Hematopoietic multipotent progenitor cell treated with erythropoietin and hydrocortisone succinate and interleukin-3 and kit ligand, for 15 days (in vitro differentiated cells): ENCODE measurements at regions not wholly inside any gene's neighbourhood (a gene's known extent, or its start where the extent isn't known, plus 50 kb on each side); places are given as distances from the start of the nearest gene placed in this dataset.
"Not testable (repeated sequence)": the region's sequence is repeated elsewhere in the genome, so short reads cannot be mapped to it uniquely, and the experiment has no call there.

Experiments
- DNase-seq: peaks from one replicate; pipeline ENCODE4 v3.0.0-alpha.2; 2015; ENCODE audit warnings: low spot score

- no peak for DNase-seq
These were observed 125.5 kb upstream of the TRPC4 start for GRCh38 chr13:37995092-37995491.

- no peak for DNase-seq
These were observed 117.2 kb upstream of the TRPC4 start for GRCh38 chr13:37986811-37987210.

- no peak for DNase-seq
These were observed 115.7 kb upstream of the TRPC4 start for GRCh38 chr13:37985281-37985680.

- no peak for DNase-seq
These were observed 114.8 kb upstream of the TRPC4 start for GRCh38 chr13:37984357-37984756.

GRCh38 chr13:37981932-37982331, 112.4 kb upstream of the TRPC4 start:
- DNase-seq = no peak

- no peak for DNase-seq
These were observed 109.1 kb upstream of the TRPC4 start for GRCh38 chr13:37978680-37979079.

- no peak for DNase-seq
These were observed 99.0 kb upstream of the TRPC4 start for GRCh38 chr13:37968555-37968954.

- DNase-seq = no peak
These were observed 96.7 kb upstream of the TRPC4 start for GRCh38 chr13:37966266-37966665.

GRCh38 chr13:37960427-37960826, 90.9 kb upstream of the TRPC4 start:
- peak; percentile 26 for DNase-seq

- DNase-seq = peak; percentile 70
These were observed 89.7 kb upstream of the TRPC4 start for GRCh38 chr13:37959284-37959683.

GRCh38 chr13:37956536-37956935, 87.0 kb upstream of the TRPC4 start:
- no peak for DNase-seq

GRCh38 chr13:37954597-37954996, 85.0 kb upstream of the TRPC4 start:
- not testable (repeated sequence) for DNase-seq

GRCh38 chr13:37954191-37954590, 84.6 kb upstream of the TRPC4 start:
- no peak for DNase-seq

- DNase-seq = no peak
These were observed 84.1 kb upstream of the TRPC4 start for GRCh38 chr13:37953696-37954095.

GRCh38 chr13:37950016-37950415, 80.4 kb upstream of the TRPC4 start:
- DNase-seq = no peak

GRCh38 chr13:37947419-37948140, 78.0 kb upstream of the TRPC4 start:
- no peak for DNase-seq

GRCh38 chr13:37945651-37946575, 76.3 kb upstream of the TRPC4 start:
- no peak for DNase-seq

- DNase-seq = no peak
These were observed 75.4 kb upstream of the TRPC4 start for GRCh38 chr13:37944869-37945442.

GRCh38 chr13:37944081-37944868, 74.7 kb upstream of the TRPC4 start:
- no peak for DNase-seq

- no peak for DNase-seq
These were observed 73.4 kb upstream of the TRPC4 start for GRCh38 chr13:37942929-37943328.

- no peak for DNase-seq
These were observed 65.0 kb upstream of the TRPC4 start for GRCh38 chr13:37934339-37935191.
